ENCODE measurements at regions not wholly inside any gene's neighbourhood (a gene's known extent, or its start where the extent isn't known, plus 50 kb on each side); places are given as distances from the start of the nearest gene placed in this dataset.

DNA sequence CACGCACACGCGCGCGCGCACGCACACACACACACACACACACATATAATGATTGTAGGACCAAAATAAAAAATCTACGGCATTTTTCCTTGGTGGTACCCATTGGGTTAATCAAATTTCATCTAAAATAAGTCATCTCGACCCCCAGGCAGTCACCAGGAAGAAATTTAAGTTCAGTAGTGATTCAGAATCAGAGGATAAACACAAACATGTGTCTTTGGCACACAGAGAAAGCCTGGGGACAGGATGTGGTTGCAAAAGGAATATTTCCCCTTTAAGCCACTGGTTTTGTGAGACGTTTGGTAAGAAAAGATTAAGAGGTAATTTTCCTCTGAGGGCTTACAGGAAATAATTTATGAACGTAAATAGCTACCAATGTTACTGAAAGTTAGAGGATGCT, 171.6 kb upstream of the PIEZO2 start:
- no peaks in the 10 kb centered on the region for H3K4me1 ChIP-seq (replicated peaks in 1 of 2; ENCODE audit: control insufficient read depth in 2 of 2, insufficient read depth in 2 of 2, low read length in 2 of 2)
- H3K4me3 ChIP-seq: no peak overlapping the region
- no peaks in the 10 kb centered on the region for H3K36me3 ChIP-seq (ENCODE audit: control insufficient read depth, insufficient read depth, low read length)
- in situ Hi-C loops (cut with MboI): no loop called here
- no peak for DNase-seq (ENCODE audit: extremely low read depth in 1 of 4, low spot score in 3 of 4)
- no peaks in the 10 kb centered on the region for H3K79me2 ChIP-seq (ENCODE audit: control insufficient read depth, insufficient read depth, low read length)
- no peak for FAIRE-seq
- H3K4me2 ChIP-seq (ENCODE audit: insufficient read depth, low read length): no peak overlapping the region
- 15% methylated on average over 7 of the region's 11 CpGs for WGBS (ENCODE audit: insufficient coverage, low coverage, missing lambda C conversion rate)
- no peak overlapping the region for H2AFZ ChIP-seq (ENCODE audit: low read depth, low read length)
- H3K9ac ChIP-seq (ENCODE audit: insufficient read depth in 1 of 2, low read depth in 2 of 2, low read length in 2 of 2): no peak overlapping the region
- ChIA-PET POLR2A (interaction anchor here (1.5 kb wide), 1 partner anchor 13 kb away, joined by 4 read pairs; no protein-coding TSS in a partner anchor), CTCF (ENCODE audit: low intra/inter-chr PET ratio) (no interaction called here)
- no peak for ATAC-seq
- no TSS peak for BruUV-seq (replicated peaks)
- intact Hi-C loops (cut with micrococcal nuclease): no loop called here
- no peaks in the 10 kb centered on the region for H4K20me1 ChIP-seq (replicated peaks; ENCODE audit: control insufficient read depth, insufficient read depth, low read length)
- H3K27ac ChIP-seq (ENCODE audit: extremely low read depth, low read depth, low read length): no peak overlapping the region
- TF ChIP-seq ZNF24 (IDR thresholded peaks at IDR 0.05): no peak
- H3K9me3 ChIP-seq (replicated peaks; ENCODE audit: control insufficient read depth, insufficient read depth, low read depth, low read length): no peaks in the 10 kb centered on the region
- no peaks in the 10 kb centered on the region for H3K27me3 ChIP-seq (ENCODE audit: control insufficient read depth in 2 of 2, insufficient read depth in 2 of 2, low read length in 2 of 2)
- no peaks in the 10 kb centered on the region for H3K9me1 ChIP-seq (ENCODE audit: control insufficient read depth, insufficient read depth, low read length)

DNA sequence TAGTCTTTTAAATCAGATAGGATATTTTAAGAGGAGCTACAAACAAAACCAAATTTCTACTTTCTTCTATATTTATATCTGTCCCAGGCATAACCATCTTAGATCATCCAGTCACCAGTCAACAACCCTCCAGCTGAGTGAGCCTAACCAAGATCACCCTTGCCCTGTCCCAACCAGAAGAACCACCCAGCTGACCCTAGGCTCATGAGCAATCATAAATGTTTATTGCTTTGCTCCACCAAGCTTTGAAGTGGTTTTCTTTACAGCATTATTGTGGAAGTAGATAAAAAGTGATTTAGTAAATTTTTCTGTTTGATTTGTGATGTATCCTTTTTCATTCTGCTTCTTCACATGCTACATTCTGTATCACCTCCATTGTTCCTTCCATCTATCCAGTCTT, 167.2 kb upstream of the PIEZO2 start:
- ChIA-PET CTCF (ENCODE audit: low intra/inter-chr PET ratio) (no interaction called here), POLR2A (no interaction called here)
- no TSS peak for BruUV-seq (replicated peaks)
- Histone ChIP-seq H3K4me1 (replicated peaks in 1 of 2; ENCODE audit: control insufficient read depth in 2 of 2, insufficient read depth in 2 of 2, low read length in 2 of 2) (no peaks in the 10 kb centered on the region), H3K79me2 (ENCODE audit: control insufficient read depth, insufficient read depth, low read length) (no peaks in the 10 kb centered on the region), H3K9me1 (ENCODE audit: control insufficient read depth, insufficient read depth, low read length) (no peaks in the 10 kb centered on the region), H3K9me3 (replicated peaks; ENCODE audit: control insufficient read depth, insufficient read depth, low read depth, low read length) (no peaks in the 10 kb centered on the region), H3K27ac (ENCODE audit: extremely low read depth, low read depth, low read length) (no peak overlapping the region), H4K20me1 (replicated peaks; ENCODE audit: control insufficient read depth, insufficient read depth, low read length) (no peaks in the 10 kb centered on the region), H3K36me3 (ENCODE audit: control insufficient read depth, insufficient read depth, low read length) (no peaks in the 10 kb centered on the region), H3K27me3 (ENCODE audit: control insufficient read depth in 2 of 2, insufficient read depth in 2 of 2, low read length in 2 of 2) (no peaks in the 10 kb centered on the region; a peak in 1 of 5 replicates), H3K4me2 (ENCODE audit: insufficient read depth, low read length) (no peak overlapping the region), H3K4me3 (no peak overlapping the region), H2AFZ (ENCODE audit: low read depth, low read length) (no peak overlapping the region), H3K9ac (ENCODE audit: insufficient read depth in 1 of 2, low read depth in 2 of 2, low read length in 2 of 2) (no peak overlapping the region)
- ATAC-seq: no peak
- no peak for FAIRE-seq
- intact Hi-C loops (cut with micrococcal nuclease) (no loop called here), in situ Hi-C loops (cut with MboI) (no loop called here)
- TF ChIP-seq, protein P1, sequence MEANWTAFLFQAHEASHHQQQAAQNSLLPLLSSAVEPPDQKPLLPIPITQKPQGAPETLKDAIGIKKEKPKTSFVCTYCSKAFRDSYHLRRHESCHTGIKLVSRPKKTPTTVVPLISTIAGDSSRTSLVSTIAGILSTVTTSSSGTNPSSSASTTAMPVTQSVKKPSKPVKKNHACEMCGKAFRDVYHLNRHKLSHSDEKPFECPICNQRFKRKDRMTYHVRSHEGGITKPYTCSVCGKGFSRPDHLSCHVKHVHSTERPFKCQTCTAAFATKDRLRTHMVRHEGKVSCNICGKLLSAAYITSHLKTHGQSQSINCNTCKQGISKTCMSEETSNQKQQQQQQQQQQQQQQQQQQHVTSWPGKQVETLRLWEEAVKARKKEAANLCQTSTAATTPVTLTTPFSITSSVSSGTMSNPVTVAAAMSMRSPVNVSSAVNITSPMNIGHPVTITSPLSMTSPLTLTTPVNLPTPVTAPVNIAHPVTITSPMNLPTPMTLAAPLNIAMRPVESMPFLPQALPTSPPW (CRISPR knock-in tag; IDR thresholded peaks at IDR 0.05): no peak
- TF ChIP-seq MED1 (CRISPR knock-in tag; IDR thresholded peaks at IDR 0.05; ENCODE audit: borderline replicate concordance) (no peak), JUNB (CRISPR knock-in tag; conservative IDR thresholded peaks at IDR 0.05) (no peak), MTA3 (IDR thresholded peaks at IDR 0.05; ENCODE audit: borderline replicate concordance) (no peak), GTF2E2 (tag; IDR thresholded peaks at IDR 0.05) (no peak)
- TF ChIP-seq, protein P2, sequence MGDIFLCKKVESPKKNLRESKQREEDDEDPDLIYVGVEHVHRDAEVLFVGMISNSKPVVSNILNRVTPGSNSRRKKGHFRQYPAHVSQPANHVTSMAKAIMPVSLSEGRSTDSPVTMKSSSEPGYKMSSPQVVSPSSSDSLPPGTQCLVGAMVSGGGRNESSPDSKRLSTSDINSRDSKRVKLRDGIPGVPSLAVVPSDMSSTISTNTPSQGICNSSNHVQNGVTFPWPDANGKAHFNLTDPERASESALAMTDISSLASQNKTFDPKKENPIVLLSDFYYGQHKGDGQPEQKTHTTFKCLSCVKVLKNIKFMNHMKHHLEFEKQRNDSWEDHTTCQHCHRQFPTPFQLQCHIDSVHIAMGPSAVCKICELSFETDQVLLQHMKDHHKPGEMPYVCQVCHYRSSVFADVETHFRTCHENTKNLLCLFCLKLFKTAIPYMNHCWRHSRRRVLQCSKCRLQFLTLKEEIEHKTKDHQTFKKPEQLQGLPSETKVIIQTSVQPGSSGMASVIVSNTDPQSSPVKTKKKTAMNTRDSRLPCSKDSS (IDR thresholded peaks at IDR 0.05; ENCODE audit: low read depth, partially characterized antibody): no peak
- TF ChIP-seq, protein P3, sequence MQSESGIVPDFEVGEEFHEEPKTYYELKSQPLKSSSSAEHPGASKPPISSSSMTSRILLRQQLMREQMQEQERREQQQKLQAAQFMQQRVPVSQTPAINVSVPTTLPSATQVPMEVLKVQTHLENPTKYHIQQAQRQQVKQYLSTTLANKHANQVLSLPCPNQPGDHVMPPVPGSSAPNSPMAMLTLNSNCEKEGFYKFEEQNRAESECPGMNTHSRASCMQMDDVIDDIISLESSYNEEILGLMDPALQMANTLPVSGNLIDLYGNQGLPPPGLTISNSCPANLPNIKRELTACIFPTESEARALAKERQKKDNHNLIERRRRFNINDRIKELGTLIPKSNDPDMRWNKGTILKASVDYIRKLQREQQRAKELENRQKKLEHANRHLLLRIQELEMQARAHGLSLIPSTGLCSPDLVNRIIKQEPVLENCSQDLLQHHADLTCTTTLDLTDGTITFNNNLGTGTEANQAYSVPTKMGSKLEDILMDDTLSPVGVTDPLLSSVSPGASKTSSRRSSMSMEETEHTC (IDR thresholded peaks at IDR 0.05): no peak
- no peak for DNase-seq (ENCODE audit: extremely low read depth in 1 of 4, low spot score in 3 of 4)

Measured in K562 (cell line).